WERI-Rb-1 (cell line): ENCODE measurements at regions not wholly inside any gene's neighbourhood (a gene's known extent, or its start where the extent isn't known, plus 50 kb on each side); places are given as distances from the start of the nearest gene placed in this dataset.
"Not testable (repeated sequence)": the region's sequence is repeated elsewhere in the genome, so short reads cannot be mapped to it uniquely, and the experiment has no call there.

Source experiments
- DNase-seq: peaks from one replicate; pipeline ENCODE4 v3.0.0-alpha.2; 2020
- H3K27ac ChIP-seq: fragments of 250-450 bp; sonication (Bioruptor Pico); 2 replicates; pipeline ENCODE4 v1.5.1; 2020; ENCODE audit warnings: mild to moderate bottlenecking, moderate library complexity
- H3K27me3 ChIP-seq: fragments of 250-450 bp; sonication (Bioruptor Pico); 2 replicates; pipeline ENCODE4 v1.5.1; 2021; ENCODE audit warnings: mild to moderate bottlenecking, low read depth, moderate library complexity; ENCODE audit not compliant: insufficient read depth, severe bottlenecking
- H3K36me3 ChIP-seq: fragments of 250-450 bp; sonication (Bioruptor Pico); 2 replicates; pipeline ENCODE4 v1.5.1; 2020; ENCODE audit warnings: mild to moderate bottlenecking, moderate library complexity
- H3K4me3 ChIP-seq: 2 replicates; pipeline ENCODE4 v1.5.1; 2011; ENCODE audit warnings: low read depth, mild to moderate bottlenecking, control low read depth, low read length
- H3K9me3 ChIP-seq: fragments of 250-450 bp; sonication (Bioruptor Pico); 2 replicates; pipeline ENCODE4 v1.5.1; 2021; ENCODE audit warnings: mild to moderate bottlenecking, moderate library complexity; ENCODE audit not compliant: severe bottlenecking
- CTCF ChIP-seq: IDR thresholded peaks from 2 replicates; pipeline ENCODE4 v1.5.1; 2011; ENCODE audit warnings: low read depth, mild to moderate bottlenecking, control low read depth, inconsistent platforms, low read length

- Histone ChIP-seq H3K9me3 (no peaks in the 10 kb centered on the region), H3K27ac (no peak overlapping the region)
- TF ChIP-seq CTCF: no peak
These were observed 179.0 kb upstream of the FGF13 start for GRCh38 chrX:138890491-138890890.

GRCh38 chrX:138889149-138889548 is 177.6 kb upstream of the FGF13 start:
- Histone ChIP-seq H3K9me3 (no peaks in the 10 kb centered on the region), H3K27ac (no peak overlapping the region), H3K4me3 (no peak overlapping the region), H3K27me3 (peaks cover 26% of the 10 kb centered on the region), H3K36me3 (no peaks in the 10 kb centered on the region)
- DNase-seq: no peak
- no peak for TF ChIP-seq CTCF

More at GRCh38 chrX:138890491-138890890, 179.0 kb upstream of the FGF13 start:
- Histone ChIP-seq H3K27me3 (peaks cover 23% of the 10 kb centered on the region), H3K36me3 (no peaks in the 10 kb centered on the region), H3K4me3 (no peak overlapping the region)
- DNase-seq: no peak

GRCh38 chrX:138886769-138887168 is 175.3 kb upstream of the FGF13 start:
- DNase-seq: no peak
- no peak overlapping the region for H3K27ac ChIP-seq

GRCh38 chrX:138885886-138886285 is 174.4 kb upstream of the FGF13 start:
- no peaks in the 10 kb centered on the region for H3K36me3 ChIP-seq
- TF ChIP-seq CTCF: no peak
- no peak overlapping the region for H3K27ac ChIP-seq
- no peak for DNase-seq
- no peak overlapping the region for H3K4me3 ChIP-seq
- H3K27me3 ChIP-seq: peaks cover 13% of the 10 kb centered on the region
- no peaks in the 10 kb centered on the region for H3K9me3 ChIP-seq

More at GRCh38 chrX:138886769-138887168, 175.3 kb upstream of the FGF13 start:
- no peaks in the 10 kb centered on the region for H3K9me3 ChIP-seq
- TF ChIP-seq CTCF: no peak
- H3K36me3 ChIP-seq: no peaks in the 10 kb centered on the region
- H3K4me3 ChIP-seq: no peak overlapping the region
- peaks cover 18% of the 10 kb centered on the region for H3K27me3 ChIP-seq

- not testable (repeated sequence) for H3K36me3 ChIP-seq, H3K4me3 ChIP-seq, H3K27me3 ChIP-seq, H3K27ac ChIP-seq, H3K9me3 ChIP-seq, DNase-seq
These were observed 168.8 kb upstream of the FGF13 start for GRCh38 chrX:138880293-138880692.

- TF ChIP-seq CTCF: no peak
- Histone ChIP-seq H3K4me3 (no peak overlapping the region), H3K9me3 (no peaks in the 10 kb centered on the region), H3K27me3 (no peaks in the 10 kb centered on the region), H3K36me3 (no peaks in the 10 kb centered on the region), H3K27ac (no peak overlapping the region)
- no peak for DNase-seq
These were observed 166.2 kb upstream of the FGF13 start for GRCh38 chrX:138877746-138878145.
